DND-41 (cell line): ENCODE measurements at regions not wholly inside any gene's neighbourhood (a gene's known extent, or its start where the extent isn't known, plus 50 kb on each side); places are given as distances from the start of the nearest gene placed in this dataset.

Experiments
- EZH2 ChIP-seq: IDR thresholded peaks from 3 replicates; pipeline ENCODE4 v1.6.1; 2012; ENCODE audit warnings: borderline replicate concordance, low read depth, mild to moderate bottlenecking, moderate library complexity, low read length, inconsistent platforms; ENCODE audit not compliant: severe bottlenecking
- TF ChIP-seq, protein P1 (sequence below): IDR thresholded peaks from 2 replicates; pipeline ENCODE4 v1.5.1; 2012; ENCODE audit warnings: borderline replicate concordance, low read length, moderate library complexity, mild to moderate bottlenecking; ENCODE audit not compliant: poor library complexity, severe bottlenecking; ENCODE audit errors: extremely low read depth

DNA sequence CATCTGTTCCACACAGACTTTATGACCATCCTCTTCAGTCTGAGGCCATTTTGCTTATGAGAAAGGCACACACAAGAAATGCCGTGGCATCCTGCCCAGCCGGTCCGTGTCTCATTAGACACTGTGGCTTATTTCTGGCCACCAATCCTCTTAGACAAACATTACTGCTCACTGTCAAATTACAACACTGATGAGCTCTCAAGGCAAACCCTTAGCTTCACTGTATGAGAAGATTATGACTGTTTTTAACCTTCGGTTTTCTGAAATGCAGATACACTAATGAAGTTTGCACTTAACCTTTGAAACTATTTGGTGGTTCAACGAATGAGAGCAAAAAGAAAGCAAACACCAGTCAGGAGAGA is 50.5 kb upstream of the DST start:
- TF ChIP-seq, protein P1, sequence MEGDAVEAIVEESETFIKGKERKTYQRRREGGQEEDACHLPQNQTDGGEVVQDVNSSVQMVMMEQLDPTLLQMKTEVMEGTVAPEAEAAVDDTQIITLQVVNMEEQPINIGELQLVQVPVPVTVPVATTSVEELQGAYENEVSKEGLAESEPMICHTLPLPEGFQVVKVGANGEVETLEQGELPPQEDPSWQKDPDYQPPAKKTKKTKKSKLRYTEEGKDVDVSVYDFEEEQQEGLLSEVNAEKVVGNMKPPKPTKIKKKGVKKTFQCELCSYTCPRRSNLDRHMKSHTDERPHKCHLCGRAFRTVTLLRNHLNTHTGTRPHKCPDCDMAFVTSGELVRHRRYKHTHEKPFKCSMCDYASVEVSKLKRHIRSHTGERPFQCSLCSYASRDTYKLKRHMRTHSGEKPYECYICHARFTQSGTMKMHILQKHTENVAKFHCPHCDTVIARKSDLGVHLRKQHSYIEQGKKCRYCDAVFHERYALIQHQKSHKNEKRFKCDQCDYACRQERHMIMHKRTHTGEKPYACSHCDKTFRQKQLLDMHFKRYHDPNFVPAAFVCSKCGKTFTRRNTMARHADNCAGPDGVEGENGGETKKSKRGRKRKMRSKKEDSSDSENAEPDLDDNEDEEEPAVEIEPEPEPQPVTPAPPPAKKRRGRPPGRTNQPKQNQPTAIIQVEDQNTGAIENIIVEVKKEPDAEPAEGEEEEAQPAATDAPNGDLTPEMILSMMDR: no peak
- no peak for TF ChIP-seq EZH2
